ENCODE measurements at regions not wholly inside any gene's neighbourhood (a gene's known extent, or its start where the extent isn't known, plus 50 kb on each side); places are given as distances from the start of the nearest gene placed in this dataset.
"Not testable (repeated sequence)": the region's sequence is repeated elsewhere in the genome, so short reads cannot be mapped to it uniquely, and the experiment has no call there.

DNA sequence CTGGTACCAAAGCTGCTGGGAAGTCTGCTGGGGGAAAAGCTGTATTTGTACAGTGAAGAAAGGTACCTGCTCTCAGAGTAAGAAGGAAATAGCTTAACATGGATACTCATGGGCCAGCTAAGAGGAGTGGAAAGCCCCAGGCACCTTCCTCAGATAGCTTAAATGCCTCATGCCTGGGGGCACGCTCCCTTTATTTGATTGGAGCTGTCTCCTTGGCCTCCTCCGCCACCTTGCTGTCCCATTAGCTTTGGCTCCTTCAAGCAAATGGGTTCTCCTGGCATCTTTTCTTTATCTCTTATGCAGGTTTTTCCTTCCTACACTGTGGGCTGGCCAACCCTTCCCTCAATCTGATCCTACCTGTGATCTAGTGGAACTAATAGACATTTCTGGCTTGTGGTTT lies 318.5 kb downstream of the SH2D4B start:
- DNase-seq (ENCODE audit: low read depth in 1 of 2, low spot score in 1 of 2): no peak

DNA sequence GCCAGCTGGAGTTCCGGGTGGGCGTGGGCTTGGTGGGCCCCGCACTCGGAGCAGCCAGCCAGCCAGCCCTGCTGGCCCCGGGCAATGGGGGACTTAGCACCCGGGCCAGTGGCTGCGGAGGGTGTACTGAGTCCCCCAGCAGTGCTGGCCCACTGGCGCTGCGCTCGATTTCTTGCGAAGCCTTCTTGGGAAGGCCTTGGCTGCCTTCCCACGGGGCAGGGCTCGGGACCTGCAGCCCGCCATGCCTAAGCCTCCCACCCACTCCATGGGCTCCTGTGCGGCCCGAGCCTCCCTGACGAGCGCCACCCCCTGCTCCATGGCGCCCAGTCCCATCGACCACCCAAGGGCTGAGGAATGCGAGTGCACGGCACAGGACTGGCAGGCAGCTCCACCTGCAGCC lies 321.6 kb downstream of the SH2D4B start:
- not testable (repeated sequence) for DNase-seq (ENCODE audit: low read depth in 1 of 2, low spot score in 1 of 2)

DNA sequence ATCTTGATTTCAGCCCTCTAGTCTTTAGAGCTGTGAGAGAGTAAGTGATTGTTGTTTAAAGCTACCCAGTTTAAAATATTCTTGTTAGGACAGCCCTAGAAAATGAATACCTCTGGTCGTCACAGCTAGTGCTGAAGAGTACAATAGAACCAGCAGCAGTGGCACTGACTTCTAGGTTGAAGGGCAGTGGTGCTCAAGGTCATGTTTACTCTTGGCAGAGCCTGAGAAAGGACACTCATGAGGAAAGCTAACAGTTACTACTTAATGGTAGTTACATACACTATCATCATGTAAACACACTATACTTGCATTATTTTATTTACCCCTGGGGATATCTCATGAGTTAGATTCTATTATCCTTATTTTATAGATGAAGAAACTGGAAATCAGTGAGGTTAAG lies 323.0 kb downstream of the SH2D4B start:
- no peak for DNase-seq (ENCODE audit: low read depth in 1 of 2, low spot score in 1 of 2)

DNA sequence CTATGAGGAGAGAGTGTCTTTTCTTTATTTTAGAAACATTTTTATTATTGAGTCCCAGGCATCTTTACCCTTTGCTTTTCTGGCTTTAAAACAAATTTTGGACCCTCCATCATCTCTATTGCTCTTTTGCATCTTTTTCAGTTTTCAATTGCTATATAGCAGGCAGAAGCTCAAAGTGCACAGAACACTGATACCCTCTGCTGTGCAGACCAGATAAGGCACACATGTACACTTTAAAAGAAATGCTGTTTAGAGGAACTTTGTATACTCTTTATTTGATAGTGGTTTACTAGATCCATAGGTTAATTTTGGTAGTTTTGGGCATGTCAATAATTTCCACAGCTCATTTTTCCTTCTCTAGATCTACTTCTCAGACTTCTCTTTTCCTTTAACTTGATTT lies 324.2 kb downstream of the SH2D4B start:
- no peak for DNase-seq (ENCODE audit: low read depth in 1 of 2, low spot score in 1 of 2)

DNA sequence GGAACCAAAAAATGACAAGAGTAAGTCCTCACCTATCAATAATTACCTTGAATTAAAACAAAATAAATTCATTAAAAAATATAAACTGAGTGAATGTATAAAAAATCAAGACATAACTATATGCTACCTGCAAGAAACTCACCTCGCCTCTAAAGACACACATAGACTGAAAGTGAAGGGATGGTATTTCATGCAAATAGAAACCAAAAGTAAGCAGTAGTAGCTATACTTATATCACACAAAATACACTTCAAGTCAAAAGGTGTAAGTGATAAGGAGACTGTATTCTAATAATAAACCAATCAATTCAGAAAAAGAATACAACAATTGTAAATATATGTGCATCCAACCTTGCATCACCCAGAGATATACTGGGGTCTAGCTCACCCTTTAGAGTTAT lies 332.6 kb downstream of the SH2D4B start:
- no peak for DNase-seq (ENCODE audit: low read depth in 1 of 2, low spot score in 1 of 2)

DNA sequence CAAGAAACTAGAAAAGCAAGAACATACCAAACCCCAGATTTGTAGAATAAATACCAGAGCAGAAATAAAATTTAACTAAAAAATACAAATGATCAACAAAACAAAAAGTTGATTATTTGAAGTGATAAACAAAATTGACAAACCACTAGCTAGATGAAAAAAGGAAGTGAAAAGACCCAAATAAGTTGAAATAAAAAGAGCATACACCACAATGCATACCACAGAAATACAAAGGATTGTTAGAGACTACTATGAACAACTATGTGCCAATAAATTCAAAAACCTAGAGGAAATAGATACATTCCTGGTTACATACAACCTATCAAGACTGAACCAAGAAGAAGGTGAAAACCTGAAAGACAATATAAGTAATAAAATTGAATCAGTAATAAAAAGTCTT lies 333.4 kb downstream of the SH2D4B start:
- DNase-seq (ENCODE audit: low read depth in 1 of 2, low spot score in 1 of 2): no peak

DNA sequence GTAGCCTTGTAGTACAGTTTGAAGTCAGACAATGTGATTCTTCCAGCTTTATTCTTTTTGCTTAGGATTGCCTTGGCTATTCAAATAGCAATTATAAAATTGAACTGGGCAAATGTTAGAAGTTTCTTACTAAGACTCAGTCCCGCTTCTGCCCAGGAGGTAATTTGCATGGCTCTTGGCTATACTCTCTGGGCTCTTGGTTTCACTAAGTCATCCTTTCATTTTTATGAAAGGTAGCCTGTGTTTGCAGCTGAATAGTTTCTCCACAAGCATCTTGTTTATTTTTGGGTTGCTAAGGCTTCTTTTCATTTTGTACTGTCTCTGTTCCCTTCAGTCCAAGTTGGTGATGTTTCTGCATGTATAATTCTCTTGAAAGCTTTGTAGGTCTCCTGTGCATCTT lies 340.6 kb downstream of the SH2D4B start:
- DNase-seq (ENCODE audit: low read depth in 1 of 2, low spot score in 1 of 2): no peak

DNA sequence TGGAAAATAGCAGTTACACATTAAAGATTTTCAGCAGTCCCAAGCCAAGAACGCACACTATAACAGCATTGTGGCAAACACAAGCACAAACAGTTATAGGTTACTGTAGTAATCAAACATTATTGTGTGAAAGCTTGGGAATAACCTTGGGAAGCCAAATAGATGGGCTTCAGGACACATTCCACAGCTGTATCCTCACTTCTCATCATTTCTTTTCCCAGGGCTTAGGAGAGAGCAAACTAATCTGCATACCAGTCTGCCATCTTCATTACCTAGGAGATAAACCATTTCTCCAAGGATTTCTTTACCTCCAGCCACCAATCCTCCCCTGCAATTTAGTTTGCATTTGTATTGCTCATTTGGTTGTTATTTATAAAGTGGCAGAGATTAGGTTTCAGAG lies 352.4 kb downstream of the SH2D4B start:
- no peak for DNase-seq (ENCODE audit: low read depth in 1 of 2, low spot score in 1 of 2)

DNA sequence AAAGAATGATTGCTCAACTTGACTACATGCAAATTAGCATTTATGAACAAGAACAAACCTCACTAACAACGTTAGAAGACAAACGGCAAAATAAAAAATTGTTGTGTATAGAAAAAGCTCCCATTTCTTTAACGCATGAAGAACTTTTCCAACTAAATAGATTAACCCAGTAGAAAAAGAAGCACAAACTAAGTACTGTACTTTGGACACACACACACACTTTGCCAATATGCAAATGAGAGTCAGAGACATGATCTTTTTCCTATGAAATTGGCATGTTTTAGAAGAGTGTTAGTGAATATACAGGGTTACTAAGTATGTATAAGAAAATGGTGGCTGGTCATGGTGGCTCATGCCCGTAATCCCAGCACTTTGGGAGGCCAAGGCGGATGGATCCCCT lies 355.6 kb downstream of the SH2D4B start:
- no peak for DNase-seq (ENCODE audit: low read depth in 1 of 2, low spot score in 1 of 2)

DNA sequence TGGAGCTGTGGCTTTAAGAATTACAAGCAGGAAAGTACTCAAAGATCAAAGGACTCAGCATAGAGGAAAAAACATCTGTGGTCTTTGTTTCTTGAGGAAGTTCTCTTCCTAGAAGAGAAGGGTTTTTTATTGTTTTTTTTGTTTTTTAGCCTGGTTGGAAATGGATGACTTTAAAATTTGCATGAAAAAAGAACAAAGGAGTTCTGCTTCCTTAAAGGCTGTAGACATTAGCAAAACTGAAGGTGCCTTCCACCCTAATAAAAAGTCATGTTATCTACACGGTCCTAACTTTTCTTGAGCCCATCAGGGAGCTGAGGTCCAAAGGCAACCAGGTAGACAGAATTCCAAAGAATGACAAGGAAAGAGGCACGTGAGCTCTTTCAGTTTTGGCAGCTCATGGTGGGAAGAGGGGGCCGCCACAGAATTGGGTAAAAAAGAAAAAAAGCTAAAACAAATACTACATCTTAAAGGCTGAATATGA lies 356.6 kb downstream of the SH2D4B start:
- DNase-seq (ENCODE audit: low read depth in 1 of 2, low spot score in 1 of 2): no peak

DNA sequence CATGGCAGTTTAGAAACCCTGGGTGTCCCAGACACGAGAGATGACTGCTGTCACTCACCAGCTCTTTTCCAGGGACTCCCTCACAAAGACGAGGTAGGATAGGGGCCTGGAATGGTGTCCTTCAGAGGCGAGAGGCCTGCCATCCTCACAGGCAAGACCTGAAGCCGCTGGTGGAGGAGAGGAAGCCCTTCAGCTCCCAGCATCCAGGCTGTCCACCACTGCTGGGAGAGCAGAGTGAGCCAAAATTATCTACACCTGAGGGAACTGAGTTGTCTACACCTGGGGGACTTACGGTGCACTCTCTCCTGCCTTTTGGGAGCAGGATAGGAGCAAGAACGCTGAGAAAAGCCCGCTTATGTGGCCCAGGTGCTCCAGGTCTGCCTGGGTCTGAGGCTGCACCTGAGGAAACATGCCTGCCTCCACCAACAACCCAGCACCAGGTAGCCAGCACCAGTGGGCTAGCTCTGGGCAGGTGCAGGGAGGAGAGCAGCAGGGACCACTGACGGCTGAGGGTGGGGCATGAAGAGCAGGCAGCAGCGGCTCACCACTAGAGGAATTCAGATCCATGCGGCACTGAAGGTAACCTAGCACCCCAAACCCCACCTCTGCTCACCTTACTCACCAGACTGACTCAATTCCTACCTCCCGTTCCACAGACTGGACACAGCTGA lies 357.2 kb downstream of the SH2D4B start:
- DNase-seq (ENCODE audit: low read depth in 1 of 2, low spot score in 1 of 2): no peak

DNA sequence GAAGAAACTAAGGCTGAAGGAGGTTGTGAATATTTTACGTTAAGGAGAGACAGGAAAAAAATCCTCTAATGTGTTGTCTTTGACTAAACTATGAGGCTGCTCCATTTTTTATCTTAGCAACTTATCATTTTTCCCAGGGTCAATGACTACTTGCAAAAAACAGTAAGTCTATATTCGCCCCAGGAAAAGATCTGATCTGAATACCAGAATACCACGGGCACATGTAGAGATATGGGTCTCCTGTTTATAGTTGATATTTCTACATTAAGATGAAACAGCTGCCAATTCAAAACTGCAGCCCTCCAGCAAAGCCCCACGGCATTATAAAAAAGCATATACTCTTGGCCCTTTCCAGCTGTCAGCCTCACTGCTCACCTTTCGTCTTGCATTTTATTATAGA lies 358.4 kb downstream of the SH2D4B start:
- DNase-seq (ENCODE audit: low read depth in 1 of 2, low spot score in 1 of 2): no peak

DNA sequence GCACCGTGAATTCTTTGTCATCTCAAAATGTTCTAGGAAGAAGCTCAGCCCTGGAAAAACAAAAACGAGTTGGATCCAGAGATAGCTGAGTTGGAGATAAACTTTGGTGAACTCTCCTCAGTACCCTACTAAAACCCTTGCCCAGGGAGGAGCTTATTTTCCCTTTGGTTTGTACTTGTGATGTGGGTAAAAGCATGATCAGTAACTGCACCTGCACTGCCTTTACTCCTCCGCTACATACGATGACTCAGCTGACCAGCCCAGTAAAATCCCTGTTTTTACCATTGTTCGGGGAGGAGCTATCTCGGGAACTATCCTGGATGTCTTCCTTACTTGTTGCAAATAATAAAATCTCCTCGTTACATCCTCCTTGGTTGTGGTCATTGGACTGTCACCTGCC lies 359.3 kb downstream of the SH2D4B start:
- DNase-seq (ENCODE audit: low read depth in 1 of 2, low spot score in 1 of 2): no peak

DNA sequence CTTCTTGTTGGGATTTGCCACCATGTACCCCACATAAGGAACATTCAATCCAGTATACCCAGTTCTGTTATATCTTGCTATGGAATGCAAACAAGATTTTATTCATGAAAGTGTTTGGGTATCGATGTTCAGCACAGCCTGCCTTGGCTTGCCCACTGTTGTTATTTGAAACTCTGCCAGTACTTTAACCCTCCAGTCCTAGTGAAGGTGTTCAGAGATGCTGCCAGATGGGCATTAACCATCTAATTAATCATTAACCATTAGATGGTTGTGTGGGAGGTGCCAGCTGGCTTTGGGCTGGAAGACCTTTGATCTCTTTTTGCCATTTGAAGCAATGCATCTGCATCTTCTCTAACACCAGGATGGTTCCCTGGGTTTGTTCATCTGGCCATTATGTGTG lies 363.0 kb downstream of the SH2D4B start:
- DNase-seq (ENCODE audit: low read depth in 1 of 2, low spot score in 1 of 2): no peak

DNA sequence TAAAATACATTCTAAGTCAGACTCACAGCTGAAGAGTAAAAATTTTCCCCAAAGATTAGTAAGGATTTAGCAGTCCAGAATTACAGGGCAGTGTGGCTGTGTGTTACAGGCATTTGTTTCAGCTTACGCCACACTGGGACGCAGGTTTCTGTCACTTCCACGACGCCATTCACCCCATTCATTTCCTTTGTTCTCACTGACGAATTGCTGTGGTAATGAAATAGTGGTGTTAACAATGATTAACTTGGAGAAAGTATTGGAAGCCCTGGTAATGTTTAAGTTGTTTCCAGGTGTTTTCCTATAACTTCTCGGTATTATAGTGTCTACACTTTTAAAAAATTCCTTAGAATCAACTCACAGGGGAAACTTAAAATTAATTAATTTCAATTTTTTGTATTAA lies 370.9 kb downstream of the SH2D4B start:
- DNase-seq (ENCODE audit: low read depth in 1 of 2, low spot score in 1 of 2): no peak

DNA sequence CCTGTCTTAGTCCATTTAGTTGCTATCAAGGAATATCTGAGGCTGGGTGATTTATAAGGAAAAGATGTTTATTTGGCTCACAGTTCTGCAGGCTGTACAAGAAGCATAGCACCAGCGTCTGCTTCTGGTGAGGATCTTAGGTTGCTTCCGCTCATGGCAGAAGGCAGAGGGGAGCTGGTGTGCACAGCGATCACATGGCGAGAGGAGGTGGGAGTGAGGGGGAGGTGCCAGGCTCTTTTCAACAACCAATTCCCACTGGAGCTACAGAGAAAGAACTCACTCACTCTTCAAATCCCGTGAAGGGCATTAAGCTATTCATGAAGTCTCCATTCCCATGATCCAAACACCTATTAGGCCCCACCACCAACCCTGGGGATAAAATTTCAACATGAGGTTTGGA lies 371.6 kb downstream of the SH2D4B start:
- no peak for DNase-seq (ENCODE audit: low read depth in 1 of 2, low spot score in 1 of 2)

DNA sequence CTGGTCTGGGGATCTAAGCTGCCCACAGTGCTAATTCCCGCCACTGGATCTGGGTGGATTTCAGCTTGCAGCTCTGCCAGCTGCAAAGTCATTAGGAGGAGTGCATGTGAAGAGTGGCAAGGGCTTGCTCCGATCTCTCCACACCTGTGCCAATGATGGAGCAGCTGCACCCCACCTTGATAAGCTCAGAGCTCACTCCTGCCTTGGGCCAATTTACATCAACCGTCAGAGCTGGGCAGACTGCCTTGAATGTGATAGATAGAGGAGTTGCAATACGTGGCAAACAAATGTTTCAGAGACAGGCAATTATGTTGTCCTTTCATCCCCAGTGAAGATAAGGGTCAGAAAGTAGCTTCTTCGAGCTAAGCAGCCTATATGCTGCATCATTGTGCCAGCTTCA lies 379.9 kb downstream of the SH2D4B start:
- DNase-seq (ENCODE audit: low read depth in 1 of 2, low spot score in 1 of 2): no peak

DNA sequence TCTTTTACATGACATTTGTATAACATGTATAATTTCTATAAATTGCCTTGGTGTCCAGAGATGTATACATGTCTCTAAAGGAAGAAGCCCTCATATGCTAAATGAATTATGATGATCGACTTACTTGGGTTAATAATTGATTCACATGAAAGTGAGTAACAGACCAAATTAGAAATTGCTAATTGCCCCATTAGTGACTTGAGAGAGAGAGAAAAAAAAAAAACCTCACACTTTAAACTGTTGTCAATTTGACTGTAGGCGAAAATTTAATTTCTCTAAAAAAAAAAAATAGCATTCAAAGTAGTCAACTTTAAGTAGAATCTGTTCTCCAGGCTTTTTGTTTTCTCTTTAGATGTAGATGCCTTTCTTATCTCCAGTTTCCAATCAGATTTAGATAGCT lies 383.3 kb downstream of the SH2D4B start:
- no peak for DNase-seq (ENCODE audit: low read depth in 1 of 2, low spot score in 1 of 2)

DNA sequence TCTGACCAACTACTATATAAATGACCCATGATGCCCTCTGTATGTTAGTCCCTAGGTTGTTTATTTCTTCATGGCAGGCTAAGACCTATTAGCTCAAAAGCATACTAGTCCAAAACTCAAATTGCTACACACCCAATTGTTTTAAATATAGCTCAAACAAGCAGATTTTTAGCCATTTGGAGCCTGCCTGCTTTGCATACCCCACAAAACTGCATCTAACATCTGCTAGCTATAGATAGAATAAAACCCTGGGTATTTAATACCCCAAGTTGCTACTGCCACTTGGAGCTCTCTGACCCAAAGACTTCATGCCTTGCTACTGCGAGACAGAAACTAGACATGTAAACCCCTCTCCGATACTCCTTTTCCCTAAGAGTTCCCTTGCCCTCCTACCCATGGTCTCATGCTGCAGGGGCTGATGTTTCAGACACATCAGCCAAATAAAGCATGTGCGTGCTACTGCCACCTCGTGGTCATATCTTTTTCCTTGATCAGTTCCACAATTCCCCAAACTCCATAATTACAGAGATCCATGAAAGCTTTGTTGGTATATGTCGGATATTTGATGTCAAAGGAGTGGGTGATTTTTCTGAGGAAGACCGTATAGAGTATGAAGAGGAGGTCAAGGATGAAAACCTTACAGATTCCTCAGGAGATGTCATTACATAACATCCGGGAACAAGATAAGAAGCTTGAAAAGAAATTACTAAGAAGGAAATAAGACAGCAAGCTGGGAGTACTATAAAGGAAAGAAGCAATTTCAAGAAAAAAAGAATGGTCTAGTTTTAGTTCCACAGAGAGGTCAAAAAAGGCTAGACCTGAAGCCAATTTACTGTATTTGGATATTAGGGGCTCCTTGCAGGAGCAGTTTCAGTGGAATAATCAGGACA lies 386.6 kb downstream of the SH2D4B start:
- peak in 1 of 2 donors; percentile 6 for DNase-seq (ENCODE audit: low read depth in 1 of 2, low spot score in 1 of 2)

DNA sequence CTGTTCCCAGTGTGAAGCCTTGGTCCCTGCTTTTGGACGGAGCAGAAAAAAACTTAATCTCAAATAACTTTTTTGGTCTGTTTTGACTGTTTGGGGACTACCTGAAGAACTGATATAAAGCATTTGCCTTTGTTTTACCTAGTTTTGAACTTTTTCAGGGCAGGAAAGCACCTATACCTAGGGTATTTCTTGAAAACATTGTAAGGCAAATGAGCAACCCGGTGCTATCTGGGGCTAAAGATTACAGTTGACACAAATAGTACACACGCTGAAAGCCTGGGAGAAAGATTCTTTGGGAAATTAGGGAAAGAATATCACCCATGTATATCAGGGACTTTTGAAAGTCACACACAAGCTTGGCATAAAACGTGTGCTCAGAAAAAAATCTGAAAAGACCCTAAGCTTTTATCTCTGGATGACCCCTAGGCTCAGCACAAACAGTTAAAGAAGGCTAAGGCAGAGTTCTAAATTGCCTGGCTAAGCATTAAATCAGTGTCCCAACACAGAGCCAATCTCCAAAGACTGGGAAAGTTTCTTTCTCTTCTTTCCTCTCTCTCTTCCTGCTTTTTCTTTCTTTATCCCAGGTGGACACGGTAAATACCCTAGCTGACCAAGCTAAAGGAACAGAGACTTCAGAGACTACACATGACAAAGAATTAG lies 389.8 kb downstream of the SH2D4B start:
- no peak for DNase-seq (ENCODE audit: low read depth in 1 of 2, low spot score in 1 of 2)

DNA sequence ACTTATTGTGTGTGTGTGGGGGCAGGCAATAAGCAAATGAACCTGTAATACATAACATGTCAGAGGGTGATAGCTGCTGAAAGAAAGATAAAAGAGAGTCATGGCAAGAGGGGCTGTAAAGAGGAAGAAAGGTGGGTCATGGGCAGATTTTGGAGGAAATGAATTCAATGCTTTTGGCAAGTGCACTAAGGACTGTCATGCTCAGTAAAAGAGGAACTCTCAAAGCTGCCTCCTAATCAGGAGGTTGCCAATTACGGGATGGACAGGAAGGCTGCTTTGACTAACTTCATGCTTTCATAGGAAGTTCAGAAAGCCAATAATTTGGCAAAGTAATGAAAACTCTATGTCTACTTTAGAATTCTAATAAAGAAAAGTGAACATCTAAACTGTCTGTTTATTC lies 401.2 kb downstream of the SH2D4B start:
- DNase-seq (ENCODE audit: low read depth in 1 of 2, low spot score in 1 of 2): no peak

DNA sequence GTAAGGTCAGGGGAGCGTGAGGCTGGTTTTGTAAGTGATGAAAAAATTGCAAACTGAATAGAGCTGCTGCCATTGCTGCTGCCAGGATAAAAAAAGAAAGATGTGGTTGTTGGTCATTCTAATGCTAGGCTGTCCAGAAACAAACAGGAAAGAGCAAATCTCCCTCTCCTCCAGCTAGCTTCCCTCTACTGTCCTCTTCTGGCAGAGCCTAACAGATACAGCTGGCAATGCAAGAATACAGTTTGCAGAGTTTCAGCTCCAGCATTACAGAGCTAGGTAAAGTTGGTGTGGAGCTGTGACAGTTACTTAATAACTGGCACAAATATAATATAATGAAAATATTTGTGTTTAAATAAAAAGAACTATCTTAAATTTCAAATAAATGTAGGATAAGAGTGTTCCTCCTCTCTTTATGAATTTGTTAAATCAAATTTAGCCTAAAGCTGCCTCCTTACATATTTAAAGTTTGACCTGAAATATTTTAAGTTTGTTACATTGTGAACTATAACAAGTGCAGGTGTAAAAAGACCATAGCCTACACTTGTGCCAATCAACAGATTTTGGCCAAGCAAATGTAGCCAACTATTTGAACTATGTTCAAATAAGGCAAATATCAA lies 407.7 kb downstream of the SH2D4B start:
- no peak for DNase-seq (ENCODE audit: low read depth in 1 of 2, low spot score in 1 of 2)

All from activated CD4-positive, alpha-beta T cell treated with anti-CD3 and anti-CD28 coated beads, Interleukin-2, amount 50 U/mL, for 24 hours (primary cell).